ENCODE measurements at regions not wholly inside any gene's neighbourhood (a gene's known extent, or its start where the extent isn't known, plus 50 kb on each side); places are given as distances from the start of the nearest gene placed in this dataset.

DNA sequence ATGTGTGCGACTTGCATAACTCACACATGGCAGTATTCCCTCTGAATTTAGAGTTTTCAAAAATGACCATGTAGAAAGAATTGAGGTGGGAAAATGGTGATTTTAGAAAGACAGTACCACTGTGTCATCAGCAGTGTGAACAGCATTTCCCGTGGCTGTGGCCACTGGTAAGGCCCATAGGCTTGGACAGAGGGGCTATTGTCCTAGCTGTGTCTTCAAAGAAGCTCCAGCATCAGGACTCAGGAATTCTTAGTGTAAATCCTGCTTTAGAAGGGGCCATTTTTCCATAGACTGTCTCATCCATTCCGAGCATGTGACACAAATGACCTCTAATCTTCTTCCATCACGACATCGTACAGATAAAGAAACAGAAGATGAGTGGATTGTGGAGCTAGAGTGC is 119.3 kb upstream of the BACE2 start:
- no peak for DNase-seq

DNA sequence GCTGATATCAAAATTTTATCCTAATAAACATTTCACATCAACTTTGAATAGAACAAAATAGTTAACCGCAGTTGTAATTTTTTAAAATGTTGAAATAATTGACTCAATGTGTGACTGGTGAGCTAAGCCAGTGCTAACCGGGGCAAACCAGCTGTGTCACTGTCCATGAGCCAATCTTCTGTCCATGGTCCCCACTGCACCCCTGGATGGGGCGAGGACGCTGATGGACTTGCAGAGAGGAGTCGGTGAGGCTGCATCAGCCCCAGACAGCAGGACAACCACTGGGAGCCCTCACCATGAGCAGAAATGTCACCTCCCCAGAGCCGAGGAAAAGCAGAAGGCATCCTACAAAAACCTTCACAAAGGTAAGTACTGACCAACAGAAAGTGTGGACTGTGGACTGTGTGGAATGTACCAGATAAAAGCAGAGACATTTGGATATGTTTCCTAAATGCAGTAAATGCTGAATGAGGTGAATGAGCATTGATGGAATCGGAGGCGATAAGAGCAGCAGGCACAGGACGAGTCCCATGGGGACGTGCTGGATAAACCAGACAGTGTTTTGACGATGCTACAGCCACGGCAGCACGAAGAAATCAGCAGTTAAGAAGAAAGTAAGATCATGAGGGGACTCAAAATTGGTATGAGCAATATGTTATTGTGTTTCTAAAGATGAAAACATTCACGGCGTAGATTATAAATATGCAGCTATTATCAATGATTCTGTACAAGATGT is 115.0 kb upstream of the BACE2 start:
- no peak for DNase-seq

DNA sequence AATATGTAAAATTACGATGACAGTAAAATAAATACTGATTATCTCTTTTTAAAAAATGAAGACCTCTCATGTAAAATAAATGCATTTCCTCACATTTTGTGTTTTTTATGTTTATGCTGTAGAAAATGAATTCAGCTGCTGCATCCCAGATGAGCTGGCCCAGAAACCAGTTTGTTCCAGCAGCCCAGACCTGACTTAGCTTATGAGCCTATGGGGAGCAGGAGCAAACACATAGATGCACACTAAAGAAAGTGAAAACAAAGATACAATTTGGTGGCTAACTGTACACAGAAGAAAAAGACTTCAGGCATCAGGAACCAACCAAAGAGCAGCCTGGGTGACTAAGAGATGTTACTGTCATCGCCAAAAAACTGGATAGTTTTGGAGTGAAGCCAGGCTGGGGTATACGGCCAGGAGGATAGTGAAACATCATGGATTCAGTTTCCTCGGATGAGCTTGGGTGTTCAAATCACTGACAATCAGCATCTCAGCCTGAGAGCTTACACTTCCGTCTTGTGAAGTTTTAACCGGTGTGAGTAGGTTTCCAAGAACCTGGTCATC is 113.9 kb upstream of the BACE2 start:
- DNase-seq, result no peak

DNA sequence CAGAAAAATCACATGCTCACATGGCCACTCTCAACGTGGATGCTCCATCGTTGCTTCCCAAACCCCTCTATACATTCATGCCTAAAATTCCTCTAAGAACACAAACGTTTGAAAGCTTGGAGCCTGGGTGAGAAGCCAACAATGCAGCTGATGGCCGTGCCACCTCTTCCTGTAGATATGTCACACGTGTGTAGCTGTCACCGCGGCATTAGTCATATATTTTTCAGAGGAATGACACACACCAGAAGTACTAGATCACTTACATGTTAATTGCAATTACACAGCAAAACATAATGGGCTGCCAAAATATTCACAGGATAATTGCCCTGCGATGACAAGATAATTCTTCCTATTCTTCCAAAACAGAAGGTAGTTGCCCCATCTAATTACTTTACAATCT is 112.7 kb upstream of the BACE2 start:
- no peak for DNase-seq

DNA sequence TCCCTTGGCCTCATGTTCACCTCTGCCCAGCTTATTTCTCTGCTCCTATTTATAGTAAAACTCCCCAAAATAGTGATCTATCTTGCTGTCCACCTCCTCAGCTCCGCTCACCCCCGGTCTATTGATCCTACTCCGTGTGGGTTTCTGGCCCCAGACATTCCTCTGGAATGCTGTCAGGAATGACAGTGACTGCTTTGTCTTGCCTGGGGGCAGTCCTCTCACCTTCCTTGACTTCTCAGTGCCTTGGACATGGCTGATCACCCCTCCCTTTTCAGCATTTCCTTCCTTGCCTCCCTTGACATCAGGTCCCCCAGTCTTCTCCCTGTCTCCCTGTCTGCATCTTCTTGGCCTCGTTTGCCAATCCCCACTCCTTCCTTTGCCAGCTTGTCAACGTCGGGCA is 108.1 kb upstream of the BACE2 start:
- DNase-seq, result no peak

DNA sequence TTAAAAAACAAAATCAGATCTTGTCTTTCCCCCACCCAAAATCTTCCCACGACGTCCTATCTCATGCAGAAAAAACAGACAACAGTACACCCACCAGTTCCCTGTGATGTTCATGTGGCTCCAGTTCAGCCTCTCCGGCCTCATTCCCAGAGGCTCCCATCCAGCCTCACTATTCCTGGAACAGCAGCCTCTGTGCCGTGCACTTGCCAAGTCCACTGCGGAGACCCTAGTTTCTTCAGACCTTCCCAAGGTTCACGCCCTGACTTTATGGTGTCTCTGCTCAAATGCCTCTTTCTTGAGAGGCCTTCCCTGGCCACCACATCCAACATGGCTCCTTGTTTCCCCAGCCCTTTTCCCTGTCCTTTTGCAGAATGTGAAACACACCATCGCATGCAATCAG is 106.3 kb upstream of the BACE2 start:
- no peak for DNase-seq

DNA sequence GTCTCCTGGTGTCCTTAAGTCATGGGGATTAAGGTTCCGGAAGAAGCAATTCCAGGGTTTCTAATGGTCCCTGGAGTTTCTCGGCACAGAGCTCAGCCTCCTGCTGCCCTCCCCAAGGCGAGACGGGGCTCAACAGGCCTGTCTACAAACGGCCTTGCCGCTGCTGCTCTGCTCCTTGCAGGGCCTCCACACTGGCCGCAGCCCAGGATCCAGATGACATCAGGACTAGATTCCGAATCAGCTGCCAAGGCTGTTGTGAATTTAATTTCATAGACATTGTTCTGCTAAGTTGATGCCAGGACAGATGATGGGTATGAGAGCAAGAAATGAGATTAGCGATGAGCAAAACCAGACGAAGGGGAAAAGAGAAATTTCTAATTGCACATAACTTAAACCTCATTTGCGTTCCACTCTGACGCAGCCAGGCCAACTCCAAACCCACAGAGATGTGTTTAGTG is 103.6 kb upstream of the BACE2 start:
- DNase-seq, result no peak

DNA sequence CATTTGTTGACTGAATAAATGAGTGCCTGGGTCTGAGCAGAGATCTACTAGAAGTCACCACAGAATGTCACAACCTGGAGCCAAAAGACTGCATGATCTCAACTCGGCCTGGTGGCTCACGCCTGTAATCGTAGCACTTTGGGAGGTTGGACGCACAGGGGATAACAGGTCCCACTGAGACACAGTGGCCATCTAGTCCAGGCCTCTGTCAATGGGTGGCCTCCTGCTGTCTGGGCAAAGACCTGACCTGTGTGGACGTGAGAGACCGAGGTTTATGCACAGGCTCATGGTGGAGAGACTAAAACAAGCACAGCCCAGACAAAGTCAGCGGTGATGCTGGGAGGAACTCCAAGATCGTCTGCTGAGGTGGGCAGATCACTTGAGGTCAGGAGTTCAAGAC is 103.0 kb upstream of the BACE2 start:
- no peak for DNase-seq

DNA sequence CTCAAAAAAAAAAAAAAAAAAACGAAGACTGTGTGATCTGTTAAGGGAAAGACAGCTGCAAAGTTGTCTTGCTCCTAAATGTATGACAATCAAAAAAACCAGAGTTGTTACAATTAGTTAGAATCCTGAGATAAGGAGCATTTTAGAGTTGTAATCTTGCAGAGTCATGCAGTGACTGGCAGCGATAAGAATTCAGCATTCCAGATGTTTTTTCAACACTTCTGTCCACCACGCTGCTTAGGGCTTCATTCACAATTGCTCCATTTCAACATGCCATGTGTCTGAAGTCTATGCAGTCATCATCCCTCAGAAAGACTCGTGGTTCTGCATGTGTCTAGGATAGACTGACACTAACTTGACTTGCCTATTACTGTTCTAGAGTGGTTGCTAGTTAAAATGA is 102.4 kb upstream of the BACE2 start:
- DNase-seq, result no peak

DNA sequence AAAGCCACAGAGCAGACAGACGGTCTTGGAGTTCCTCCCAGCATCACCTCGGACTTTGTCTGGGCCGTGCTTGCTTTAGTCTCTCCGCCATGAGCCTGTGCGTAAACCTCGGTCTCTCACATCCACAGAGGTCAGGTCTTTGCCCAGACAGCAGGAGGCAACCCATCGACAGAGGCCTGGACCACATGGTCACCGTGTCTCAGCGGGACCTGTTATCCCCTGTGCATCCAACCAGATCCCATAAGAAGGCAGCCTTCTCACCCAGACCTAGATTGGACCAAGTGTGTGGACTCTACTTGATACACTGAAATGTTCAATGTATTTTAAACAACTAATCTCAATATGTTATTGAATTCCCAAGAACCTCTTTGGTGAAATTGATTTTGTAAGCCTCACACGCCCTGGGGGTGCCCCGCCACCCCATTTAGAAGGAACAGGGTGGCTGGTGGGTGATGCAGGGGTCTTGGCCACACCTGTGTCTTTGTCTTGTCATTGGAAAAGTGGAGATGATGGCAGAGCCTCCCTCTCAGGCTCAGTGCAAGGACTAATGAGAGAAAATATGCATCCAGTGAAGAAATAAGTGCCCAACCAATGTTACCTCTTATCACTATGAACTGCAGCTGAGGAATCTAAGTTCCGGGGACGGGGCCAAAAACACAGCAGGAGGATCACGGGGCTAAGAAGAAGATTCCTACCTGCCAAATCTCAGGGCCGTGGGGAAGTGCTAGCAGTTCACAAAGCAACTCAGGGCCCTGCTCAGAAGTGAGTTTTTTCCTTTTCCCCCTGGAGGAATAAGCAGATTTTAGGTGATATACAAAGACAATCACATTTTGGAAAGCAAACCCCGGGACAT is 101.6 kb upstream of the BACE2 start:
- DNase-seq, result no peak

DNA sequence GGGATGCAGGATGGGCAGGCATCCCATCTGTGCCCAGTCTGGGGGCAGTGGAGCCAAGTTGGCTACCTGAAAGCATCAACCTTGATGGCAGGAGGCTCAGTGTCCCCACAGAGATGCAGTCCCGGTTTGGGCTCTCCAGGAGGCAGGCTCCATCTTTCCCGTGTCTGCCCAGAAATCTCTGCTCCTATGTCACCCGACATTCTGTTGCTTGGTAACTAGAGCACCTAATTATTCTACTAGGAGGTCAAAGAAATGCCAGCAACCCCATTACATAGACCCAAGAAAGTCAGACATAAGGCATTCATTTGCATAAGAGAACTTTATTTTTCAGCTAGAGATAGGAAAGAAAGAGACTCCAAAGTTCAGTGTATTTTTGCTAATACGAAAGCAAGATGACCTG is 100.3 kb upstream of the BACE2 start:
- no peak for DNase-seq

DNA sequence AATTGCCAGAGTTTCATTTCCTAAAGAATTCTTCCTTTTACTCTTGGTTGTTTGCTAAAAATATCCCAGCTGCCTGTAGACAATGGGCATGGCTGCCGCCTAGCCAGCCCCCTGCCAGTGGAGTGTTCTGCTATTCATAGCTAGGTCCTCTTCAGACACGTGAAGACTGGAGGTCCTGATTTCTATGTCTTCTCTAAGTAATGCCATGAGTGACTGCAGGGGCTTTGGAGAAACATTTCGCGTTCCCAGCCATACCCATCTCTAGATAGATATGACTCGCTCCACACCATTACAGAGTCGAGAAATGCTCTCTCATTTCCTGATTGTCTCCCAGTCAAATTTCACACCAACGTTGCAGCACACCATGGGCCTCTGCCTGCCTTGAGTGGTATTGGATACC is 99.5 kb upstream of the BACE2 start:
- no peak for DNase-seq

DNA sequence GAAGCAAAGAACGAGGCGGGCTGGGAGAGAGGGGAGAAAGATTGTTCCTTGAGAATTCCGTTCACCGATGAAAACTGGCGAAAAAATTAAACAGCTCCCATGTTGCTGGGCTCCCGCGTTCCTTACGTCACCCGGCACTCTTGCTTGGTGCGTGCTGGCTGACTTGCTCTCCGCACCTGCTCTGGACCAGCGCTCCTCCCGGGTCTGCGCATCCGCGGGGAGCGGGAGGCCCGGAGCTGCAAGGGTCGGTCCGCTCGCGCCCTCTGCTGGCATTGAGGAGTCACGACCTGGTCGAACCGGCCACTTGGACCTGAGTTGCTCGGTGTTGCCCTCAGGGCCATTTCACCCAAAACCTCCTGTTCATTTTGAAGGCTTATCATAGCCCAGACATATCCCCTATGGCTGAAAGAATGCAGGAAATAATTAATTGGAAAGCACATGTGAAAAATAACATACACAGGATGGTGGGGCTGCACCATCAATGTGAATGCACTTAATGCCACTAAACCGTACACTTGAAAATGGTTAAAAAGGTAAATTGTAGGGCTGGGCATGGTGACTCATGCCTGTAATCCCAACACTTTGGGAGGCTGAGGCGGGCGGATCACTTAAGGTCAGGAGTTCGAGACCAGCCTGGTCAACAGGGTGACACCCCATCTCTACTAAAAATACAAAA is 98.9 kb upstream of the BACE2 start:
- peak; percentile 69 for DNase-seq

DNA sequence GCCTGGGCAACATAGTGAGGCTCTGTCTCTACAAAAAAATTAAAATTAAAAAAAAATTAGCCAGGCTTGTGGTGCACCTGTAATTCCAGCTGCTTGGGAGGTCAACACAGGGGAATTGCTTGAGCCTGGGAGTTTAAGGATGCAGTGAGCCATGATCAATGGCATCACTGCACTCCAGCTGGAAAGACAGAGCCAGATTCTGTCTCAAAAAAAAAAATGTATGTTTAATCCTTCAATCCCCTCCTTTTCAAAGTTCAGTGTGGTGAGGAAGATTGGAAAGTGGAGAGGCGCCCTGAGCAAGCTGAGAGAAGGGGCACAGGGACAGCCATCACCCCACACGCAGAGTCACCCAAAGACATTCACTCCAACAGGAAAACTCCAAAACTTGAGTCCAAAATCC is 97.7 kb upstream of the BACE2 start:
- no peak for DNase-seq

DNA sequence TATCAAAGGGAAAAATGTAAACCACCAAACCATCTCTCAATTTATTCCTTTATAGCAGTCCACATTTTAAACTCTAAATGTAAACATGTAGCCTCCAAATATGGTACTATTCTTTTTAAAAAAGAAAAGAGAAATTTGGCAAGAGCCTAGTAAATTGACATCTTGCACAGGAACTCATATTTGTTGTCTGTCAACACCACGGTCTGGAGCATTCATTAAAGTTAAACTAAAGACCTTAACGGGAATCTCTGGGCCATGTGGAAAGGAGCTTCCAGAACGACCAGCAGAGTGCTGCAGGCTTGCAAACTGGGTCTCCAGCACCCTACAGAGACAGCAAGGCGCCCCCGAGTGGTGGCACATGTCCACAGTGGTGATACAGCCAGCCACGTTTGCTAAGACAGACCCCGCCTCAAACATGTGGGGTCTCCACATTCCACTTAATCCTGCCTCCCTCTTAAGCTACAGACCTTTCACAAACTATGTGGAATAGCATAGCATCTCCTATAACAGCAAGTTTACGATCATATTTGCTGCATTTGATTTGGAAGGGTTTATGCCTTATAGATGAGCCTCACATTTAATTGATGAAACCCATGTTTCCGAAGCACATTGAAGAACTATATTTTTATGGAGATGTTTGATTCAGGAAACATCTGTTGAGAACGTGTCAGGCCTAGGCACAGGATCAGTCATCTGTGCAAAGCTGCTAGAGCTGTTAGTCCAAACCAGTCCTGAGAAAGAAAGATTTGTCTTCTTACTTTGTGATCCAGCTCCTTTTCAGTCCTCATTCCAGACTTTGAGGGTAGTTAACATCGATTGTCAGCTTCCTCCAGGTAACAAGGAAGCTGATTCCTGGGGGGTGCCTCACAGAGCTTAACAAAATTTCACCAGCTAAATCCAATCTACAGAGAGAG is 96.4 kb upstream of the BACE2 start:
- DNase-seq, result no peak

DNA sequence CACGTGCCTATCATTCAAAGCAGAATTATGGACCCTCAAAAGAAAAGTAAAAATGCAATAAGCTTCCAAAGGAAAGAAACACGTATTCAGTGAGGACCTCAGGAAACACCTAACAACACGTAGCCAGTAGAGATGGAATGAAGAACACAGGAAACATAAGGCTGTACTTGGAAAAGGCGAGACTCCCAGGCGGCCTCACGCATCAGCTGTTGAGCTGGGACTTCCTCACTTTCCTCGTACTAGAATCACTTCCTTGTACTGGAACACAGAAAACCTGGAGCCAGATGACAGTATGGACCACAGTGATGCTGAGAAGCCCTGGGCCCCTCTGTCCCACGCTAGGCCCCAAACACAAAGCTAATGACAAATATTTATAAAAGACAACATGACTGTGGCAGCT is 94.4 kb upstream of the BACE2 start:
- no peak for DNase-seq

DNA sequence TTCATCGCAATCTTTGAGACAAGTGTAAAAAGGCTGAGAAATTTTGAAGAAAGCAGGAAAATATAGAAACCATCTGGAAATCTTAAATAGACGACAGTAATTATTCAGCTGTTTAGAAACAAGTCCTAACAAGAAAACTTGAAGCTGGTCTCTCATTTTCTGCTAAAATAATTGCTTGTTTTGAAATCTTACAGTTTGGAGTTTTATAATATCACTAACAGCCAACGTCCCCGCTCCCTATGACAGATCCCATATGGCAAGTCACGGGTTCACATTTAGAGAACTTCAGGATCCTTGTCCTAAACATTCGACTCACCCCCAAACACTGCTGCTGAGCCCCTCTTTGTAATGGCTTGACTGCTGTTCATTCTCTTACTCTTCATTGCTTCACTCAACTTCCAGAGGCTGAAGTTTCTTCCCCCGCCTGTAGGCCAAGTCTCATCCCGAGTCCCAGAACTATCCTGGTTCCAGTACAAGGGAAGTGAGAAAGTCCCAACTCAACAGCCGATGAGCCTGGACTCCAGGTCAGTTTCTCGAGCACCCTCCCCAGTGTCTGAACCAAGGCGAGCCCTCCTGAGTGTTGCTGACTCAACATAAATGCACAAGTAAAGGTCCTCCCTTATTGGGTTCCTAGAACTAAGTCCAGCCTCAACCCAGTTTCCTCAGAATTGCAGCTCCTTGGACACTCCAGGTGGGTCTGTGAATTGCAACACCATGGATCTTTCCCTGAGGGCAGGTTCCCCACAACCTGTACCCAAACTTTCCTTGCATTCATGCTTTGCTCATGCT is 93.4 kb upstream of the BACE2 start:
- no peak for DNase-seq

DNA sequence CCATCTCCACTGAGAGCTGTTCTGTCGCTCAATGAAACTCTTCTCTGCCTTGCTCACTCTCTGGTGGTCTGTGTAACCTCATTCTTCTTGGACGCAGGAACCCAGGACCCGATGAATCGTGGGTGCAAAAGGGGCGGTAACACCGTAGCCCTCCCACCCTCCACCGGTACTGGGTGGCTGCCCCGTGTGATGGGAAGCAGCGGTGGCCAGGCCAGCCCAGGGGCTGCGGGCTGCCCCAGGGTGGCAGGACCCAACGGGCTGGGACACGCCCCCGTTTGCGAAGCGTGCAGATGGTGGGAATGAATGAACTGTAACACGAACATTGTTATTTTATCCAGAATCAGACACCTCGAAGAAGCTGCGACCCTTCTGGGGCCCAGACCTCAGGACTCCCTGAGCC is 92.3 kb upstream of the BACE2 start:
- DNase-seq, result no peak

DNA sequence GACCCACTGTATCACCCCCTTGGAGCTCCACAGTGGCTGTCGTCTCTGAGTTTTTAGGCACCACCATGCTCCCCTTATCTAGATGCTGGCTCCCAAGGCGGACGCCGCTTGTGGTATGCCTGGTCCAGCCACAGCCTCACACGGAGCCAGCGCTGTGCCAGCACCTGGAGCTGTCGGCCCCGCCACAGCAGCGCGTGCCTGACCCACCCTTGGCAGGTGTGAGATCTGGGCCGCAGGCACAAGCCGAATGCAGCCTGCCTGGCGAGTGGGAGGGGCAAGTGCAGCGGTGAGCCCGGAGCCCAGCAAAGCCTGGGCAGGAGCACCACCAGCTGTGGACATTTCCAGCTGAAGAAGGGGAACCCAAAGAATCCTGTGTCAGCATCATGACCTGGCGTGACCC is 91.9 kb upstream of the BACE2 start:
- no peak for DNase-seq

DNA sequence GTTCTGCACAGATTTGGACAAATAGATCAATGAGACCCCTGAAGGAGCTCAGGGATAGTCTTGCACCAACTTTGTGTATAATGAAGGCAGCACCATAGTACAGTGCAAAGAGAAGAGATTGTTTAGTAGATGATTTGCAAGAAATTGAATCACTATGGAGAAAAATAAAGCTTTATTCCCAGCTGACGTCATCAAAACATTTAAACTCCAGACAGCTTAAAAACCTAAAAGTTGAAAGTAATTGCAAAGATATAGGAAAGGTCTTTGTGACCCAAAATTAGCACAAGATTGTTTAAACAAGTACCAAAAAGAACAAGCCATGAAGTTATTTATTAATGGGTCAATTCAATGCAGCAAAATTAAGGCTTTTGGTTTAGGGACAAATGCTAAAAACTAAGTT is 88.8 kb upstream of the BACE2 start:
- no peak for DNase-seq

DNA sequence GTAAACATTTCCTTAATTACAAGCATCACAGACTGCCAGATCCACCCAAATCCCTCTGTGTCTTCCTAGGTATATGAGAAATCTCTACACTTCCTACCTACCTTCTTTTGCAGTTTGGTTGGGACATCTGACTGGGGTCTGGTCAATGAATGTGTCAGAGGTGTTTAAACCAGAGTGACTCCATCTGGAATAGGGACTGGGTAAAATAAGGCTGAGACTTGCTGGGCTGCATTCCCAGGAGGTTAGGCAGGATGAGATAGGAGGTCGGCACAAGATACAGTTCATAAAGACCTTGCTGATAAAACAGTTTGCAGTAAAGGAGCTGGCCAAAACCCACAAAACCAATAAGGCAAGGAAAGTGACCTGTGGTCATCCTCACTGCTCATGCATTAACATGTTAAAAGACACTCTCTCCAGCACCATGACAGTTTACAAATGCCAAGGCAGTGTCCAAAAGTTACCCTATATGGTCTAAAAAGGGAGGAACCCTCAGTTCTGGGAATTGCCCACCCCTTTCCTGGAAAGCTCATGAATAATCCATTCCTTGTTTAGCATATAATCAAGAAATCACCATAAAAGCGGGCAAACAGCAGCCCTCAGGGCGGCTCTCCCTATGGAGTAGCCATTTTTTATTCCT is 87.4 kb upstream of the BACE2 start:
- no peak for DNase-seq
